Neural crest cell (in vitro differentiated cells): ENCODE measurements at regions not wholly inside any gene's neighbourhood (a gene's known extent, or its start where the extent isn't known, plus 50 kb on each side); places are given as distances from the start of the nearest gene placed in this dataset.

Experiments used
- DNase-seq: peaks from one replicate; pipeline ENCODE4 v3.0.0; 2021; ENCODE audit warnings: low read depth, mixed read lengths, low spot score
- H3K27ac Mint-ChIP-seq: one replicate; pipeline ENCODE4 v1.8.0; 2021; ENCODE audit warnings: mild to moderate bottlenecking, mixed read lengths; ENCODE audit not compliant: unreplicated experiment
- H3K27me3 Mint-ChIP-seq: 2 replicates; pipeline ENCODE4 v1.8.0; 2021; ENCODE audit warnings: low read depth, mild to moderate bottlenecking, mixed read lengths
- H3K36me3 Mint-ChIP-seq: 2 replicates; pipeline ENCODE4 v1.8.0; 2021; ENCODE audit warnings: low read depth, mild to moderate bottlenecking, mixed read lengths
- H3K4me1 Mint-ChIP-seq: 2 replicates; pipeline ENCODE4 v1.8.0; 2021; ENCODE audit warnings: mixed read lengths
- H3K4me3 Mint-ChIP-seq: one replicate; pipeline ENCODE4 v1.8.0; 2021; ENCODE audit warnings: mild to moderate bottlenecking, mixed read lengths
- H3K9me3 Mint-ChIP-seq: 2 replicates; pipeline ENCODE4 v1.8.0; 2021; ENCODE audit warnings: mixed read lengths
- TF ChIP-seq, protein P1 (sequence below): fragments of 200-600 bp; sonication (generic); conservative IDR thresholded peaks from 2 replicates; pipeline ENCODE4 v1.5.0; 2021; ENCODE audit warnings: antibody characterized with exemption, mild to moderate bottlenecking

DNA sequence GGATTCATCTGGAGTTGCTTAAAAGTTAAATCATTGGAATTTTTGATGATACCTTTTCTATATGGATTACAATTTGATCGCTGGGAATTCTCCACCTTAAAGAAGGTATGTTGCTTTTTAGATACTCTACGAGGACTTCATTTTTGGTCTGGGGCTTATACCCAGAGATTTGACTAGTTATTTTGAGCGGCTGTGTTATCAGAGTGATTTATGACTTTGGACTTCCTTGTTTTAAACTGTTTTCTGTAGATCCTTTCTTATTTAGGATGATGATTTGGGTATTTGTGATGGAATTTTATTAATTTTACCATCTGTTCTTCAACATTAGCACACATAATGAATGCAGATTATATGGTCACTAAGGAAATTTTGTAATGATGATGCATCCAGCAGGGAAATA lies 75.2 kb downstream of the SOX4 start:
- Mint-ChIP-seq H3K9me3 (no peaks in the 10 kb centered on the region), H3K4me1 (peaks cover 41% of the 10 kb centered on the region), H3K4me3 (peak overlapping the region; percentile 56), H3K27ac (no peak overlapping the region), H3K27me3 (peaks cover 63% of the 10 kb centered on the region), H3K36me3 (peaks cover 6% of the 10 kb centered on the region)
- no peak for DNase-seq
- TF ChIP-seq, protein P1, sequence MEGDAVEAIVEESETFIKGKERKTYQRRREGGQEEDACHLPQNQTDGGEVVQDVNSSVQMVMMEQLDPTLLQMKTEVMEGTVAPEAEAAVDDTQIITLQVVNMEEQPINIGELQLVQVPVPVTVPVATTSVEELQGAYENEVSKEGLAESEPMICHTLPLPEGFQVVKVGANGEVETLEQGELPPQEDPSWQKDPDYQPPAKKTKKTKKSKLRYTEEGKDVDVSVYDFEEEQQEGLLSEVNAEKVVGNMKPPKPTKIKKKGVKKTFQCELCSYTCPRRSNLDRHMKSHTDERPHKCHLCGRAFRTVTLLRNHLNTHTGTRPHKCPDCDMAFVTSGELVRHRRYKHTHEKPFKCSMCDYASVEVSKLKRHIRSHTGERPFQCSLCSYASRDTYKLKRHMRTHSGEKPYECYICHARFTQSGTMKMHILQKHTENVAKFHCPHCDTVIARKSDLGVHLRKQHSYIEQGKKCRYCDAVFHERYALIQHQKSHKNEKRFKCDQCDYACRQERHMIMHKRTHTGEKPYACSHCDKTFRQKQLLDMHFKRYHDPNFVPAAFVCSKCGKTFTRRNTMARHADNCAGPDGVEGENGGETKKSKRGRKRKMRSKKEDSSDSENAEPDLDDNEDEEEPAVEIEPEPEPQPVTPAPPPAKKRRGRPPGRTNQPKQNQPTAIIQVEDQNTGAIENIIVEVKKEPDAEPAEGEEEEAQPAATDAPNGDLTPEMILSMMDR = no peak

DNA sequence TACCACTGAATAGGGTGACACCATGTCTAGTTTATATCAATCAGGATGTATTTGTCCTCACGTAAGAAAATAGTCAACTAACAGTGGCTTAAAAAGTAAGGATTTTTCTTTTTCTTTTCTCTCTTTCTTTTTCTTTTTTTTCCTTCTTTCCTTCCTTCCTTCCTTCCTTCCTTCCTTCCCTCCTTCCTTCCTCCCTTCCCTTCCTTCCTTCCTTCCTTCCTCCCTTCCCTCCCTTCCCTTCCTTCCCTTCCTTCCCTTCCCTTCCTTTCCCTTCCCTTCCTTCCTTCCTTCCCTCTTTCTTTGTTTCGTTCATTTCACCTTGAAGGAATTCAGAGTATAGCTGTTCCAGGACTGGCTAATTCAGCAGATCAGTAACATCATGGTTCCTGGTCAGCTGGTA lies 83.2 kb downstream of the SOX4 start:
- no peak overlapping the region for H3K27ac Mint-ChIP-seq
- TF ChIP-seq, protein P1 = no peak
- peaks cover 16% of the 10 kb centered on the region for H3K36me3 Mint-ChIP-seq
- H3K27me3 Mint-ChIP-seq = no peaks in the 10 kb centered on the region
- DNase-seq = no peak
- H3K4me1 Mint-ChIP-seq = peaks cover 6% of the 10 kb centered on the region
- no peak overlapping the region for H3K4me3 Mint-ChIP-seq
- H3K9me3 Mint-ChIP-seq = peaks cover 4% of the 10 kb centered on the region

DNA sequence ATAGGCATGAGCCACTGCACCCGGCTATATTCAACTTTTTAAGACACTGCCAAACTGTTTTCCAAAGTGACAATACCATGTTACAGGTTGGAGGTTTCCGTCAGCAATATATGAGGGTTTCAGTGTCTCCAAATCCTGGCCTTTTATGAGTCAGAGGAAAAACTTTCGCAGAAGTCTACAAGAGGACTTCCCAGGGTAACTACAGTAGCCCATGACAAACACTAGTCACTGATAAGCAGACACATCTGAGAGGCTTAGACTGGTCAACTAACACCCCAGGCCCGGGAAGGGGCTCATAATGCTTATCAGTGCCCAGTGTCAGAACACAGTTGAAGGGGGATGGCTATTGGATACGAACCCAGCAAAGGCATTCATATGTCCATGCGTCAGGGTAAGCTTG lies 85.4 kb downstream of the SOX4 start:
- no peak for DNase-seq
- Mint-ChIP-seq H3K4me3 (no peak overlapping the region), H3K27ac (no peak overlapping the region), H3K9me3 (peaks cover 4% of the 10 kb centered on the region), H3K36me3 (peaks cover 14% of the 10 kb centered on the region), H3K27me3 (no peaks in the 10 kb centered on the region), H3K4me1 (peaks cover 13% of the 10 kb centered on the region)
- TF ChIP-seq, protein P1 = no peak

DNA sequence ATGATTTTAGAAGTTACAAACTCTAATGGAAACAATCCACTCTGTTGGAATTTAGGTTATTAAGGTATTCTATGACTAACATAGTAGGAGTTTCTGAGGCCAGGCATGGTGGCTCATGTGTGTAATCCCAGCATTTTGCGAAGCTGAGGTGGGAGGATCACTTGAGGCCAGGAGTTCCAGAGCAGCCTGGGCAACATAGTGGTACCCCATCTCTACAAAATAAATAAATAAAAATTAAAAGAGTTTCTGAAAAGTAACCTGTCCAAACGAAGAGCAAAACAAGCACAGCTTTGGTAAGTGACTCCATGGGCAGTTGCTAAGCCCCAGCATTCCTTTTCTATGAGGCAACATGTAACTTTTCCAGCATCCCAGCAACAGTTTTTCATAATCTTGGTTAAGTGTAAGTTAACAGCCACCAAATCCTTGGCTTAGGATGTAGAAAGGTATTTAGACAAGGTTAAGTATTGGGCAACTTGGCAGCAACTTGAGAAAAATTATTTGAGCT lies 86.3 kb downstream of the SOX4 start:
- Mint-ChIP-seq H3K36me3 (peaks cover 12% of the 10 kb centered on the region), H3K9me3 (peaks cover 4% of the 10 kb centered on the region), H3K4me1 (peaks cover 13% of the 10 kb centered on the region), H3K4me3 (no peak overlapping the region), H3K27ac (no peak overlapping the region), H3K27me3 (no peaks in the 10 kb centered on the region)
- TF ChIP-seq, protein P1 = no peak
- DNase-seq = no peak

DNA sequence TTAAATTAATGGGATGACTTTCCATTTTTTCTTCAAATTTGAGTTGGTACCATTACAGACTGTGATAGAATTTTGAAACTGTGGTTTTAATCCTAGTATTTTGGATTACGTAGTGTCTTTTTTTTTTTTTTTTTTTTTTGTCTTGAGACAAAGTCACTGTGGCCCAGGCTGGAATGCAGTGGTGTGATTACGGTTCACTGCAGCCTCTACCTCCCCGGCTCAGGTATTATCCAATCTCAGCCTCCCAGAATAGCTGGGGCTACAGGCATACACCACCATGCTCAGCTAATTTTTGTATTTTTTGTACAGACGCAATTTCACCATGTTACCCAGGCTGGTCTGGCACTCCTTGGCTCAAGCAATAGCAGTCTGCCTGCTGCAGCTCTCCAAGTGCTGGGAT lies 87.1 kb downstream of the SOX4 start:
- Mint-ChIP-seq H3K27me3 (no peaks in the 10 kb centered on the region), H3K4me3 (no peak overlapping the region), H3K27ac (no peak overlapping the region), H3K4me1 (peaks cover 10% of the 10 kb centered on the region), H3K36me3 (peaks cover 12% of the 10 kb centered on the region), H3K9me3 (no peaks in the 10 kb centered on the region)
- DNase-seq = no peak
- TF ChIP-seq, protein P1 = no peak

DNA sequence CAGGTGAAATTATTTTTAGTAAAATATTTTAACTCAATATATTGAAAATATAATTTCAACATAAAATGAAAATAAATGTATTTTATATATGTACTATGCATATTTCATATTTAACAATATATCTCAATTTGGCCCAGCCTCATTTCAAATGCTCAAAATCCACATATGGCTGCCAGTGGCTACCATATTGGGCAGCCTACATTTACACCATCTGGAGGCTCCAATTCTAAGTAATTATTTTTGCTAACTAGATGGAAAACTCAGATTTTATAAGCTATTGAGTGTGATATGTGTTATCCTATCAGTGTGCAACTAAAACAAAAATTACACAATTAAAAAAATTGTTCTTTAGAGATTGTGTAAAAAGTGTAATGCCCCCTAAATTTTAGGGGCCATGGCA lies 96.9 kb downstream of the SOX4 start:
- peaks cover 22% of the 10 kb centered on the region for H3K36me3 Mint-ChIP-seq
- no peak for DNase-seq
- peaks cover 15% of the 10 kb centered on the region for H3K4me1 Mint-ChIP-seq
- H3K27me3 Mint-ChIP-seq = no peaks in the 10 kb centered on the region
- TF ChIP-seq, protein P1 = no peak
- no peak overlapping the region for H3K4me3 Mint-ChIP-seq
- peaks cover 6% of the 10 kb centered on the region for H3K9me3 Mint-ChIP-seq
- no peak overlapping the region for H3K27ac Mint-ChIP-seq
